ENCODE measurements at regions not wholly inside any gene's neighbourhood (a gene's known extent, or its start where the extent isn't known, plus 50 kb on each side); places are given as distances from the start of the nearest gene placed in this dataset.

GRCh38 chr9:691825-692400 lies 149.6 kb upstream of the DMRT1 start:
- no peak for TF ChIP-seq CTCF (conservative IDR thresholded peaks at IDR 0.05; ENCODE audit: low read length)
- TF ChIP-seq EZH2phosphoT487 (IDR thresholded peaks at IDR 0.05; ENCODE audit: borderline replicate concordance, low read depth, low read length), result no peak

All from OCI-LY7 (cell line).